Embryonic facial prominence (tissue), 1 donor: ENCODE measurements at regions not wholly inside any gene's neighbourhood (a gene's known extent, or its start where the extent isn't known, plus 50 kb on each side); places are given as distances from the start of the nearest gene placed in this dataset.
A peak's percentile ranks its signal among the peaks of the same experiment; 100 is the strongest.
"Not testable (repeated sequence)": the region's sequence is repeated elsewhere in the genome, so short reads cannot be mapped to it uniquely, and the experiment has no call there.

Experiments used
- DNase-seq: peaks from one replicate; pipeline ENCODE4 v3.0.0-alpha.2; 2016; ENCODE audit errors: extremely low spot score

DNA sequence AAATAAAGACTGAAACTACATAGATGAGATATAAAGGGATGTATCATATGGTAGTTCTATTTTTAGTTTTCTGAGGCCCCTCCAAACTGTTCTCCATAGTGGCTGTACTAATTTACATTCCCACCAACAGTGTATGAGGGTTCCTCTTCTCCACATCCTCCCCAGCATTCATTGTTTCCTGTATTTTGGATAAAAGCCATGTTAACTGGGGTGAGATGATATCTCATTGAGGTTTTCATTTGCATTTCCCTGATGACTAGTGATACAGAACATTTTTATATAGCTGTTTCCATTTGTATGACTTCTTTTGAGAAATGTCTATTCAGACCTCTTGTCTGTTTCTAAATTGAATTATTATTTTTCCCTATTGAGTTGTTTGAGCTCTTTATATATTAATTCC lies 229.3 kb downstream of the RFPL4B start:
- no peak for DNase-seq

DNA sequence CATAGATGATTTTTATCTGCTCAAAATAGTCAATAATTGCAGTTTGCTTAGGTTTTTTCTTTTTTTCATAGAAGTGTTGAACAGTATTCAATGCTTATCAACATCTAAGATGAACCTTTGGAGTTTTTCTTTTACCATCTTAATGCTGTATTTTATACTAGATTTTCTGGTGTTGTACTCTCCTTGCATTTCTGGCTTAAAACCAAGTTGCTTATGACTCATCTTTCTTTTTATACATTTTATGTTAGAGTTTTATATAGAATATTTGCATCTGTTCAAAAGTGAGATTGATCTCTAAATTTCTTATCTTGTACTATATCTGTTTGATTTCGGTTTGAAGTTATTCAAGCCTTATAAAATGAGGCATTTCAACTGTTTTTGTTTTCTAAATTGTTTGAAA lies 232.5 kb downstream of the RFPL4B start:
- no peak for DNase-seq

DNA sequence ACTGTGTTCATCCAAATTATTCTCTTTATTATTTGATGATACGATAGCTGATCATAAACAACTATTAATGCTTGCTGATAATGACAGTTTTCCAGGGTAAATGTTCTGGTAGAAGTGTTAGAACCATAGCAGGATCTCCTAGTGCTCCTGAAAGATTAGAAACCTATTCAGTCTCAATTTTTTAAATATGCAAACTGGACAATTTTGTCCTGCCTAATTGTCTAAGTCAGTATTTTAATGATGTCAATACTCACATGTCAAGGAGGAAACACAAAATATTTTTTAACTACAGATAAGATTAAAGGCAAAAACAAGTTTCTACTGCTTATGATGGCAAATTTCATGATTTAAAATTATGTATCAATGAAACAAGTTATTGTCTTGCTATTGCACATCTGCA lies 233.9 kb downstream of the RFPL4B start:
- no peak for DNase-seq

DNA sequence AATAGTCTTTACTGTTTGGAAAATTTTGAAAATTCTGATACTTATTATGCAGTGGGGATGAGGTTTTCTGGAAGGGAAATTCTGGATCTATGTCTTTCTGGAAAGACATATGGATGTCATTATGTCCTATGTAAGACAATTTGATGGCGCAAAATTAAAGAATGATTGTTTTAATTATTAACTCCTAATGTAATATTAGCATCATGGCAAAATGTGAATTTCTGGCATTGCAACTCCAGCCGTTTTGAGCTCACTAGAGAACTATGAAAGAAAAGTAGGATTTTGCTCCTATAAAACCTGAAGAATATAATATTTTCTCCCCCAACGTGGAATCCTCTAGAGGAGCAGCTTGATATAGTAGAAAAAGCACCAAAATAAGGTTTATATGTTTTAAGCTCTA lies 243.2 kb downstream of the RFPL4B start:
- no peak for DNase-seq

DNA sequence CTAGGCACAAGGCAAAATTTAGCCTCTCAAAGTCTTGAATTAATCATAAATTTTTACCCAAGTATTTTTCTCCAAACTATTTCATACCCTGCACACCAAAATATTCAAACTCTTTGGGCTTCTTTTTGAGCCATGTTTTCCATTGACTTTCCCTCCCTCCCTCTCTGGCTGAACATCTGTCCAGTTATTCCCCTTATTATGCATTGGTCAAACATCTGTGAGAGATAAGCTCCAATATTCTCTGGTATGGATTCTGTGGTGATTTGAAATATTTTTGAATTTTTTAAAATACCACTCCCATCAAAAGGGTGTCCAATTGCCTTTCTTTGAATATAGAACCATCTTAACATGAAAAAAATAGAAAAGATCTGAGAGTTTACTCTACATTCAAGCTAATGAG lies 244.2 kb downstream of the RFPL4B start:
- DNase-seq = no peak

DNA sequence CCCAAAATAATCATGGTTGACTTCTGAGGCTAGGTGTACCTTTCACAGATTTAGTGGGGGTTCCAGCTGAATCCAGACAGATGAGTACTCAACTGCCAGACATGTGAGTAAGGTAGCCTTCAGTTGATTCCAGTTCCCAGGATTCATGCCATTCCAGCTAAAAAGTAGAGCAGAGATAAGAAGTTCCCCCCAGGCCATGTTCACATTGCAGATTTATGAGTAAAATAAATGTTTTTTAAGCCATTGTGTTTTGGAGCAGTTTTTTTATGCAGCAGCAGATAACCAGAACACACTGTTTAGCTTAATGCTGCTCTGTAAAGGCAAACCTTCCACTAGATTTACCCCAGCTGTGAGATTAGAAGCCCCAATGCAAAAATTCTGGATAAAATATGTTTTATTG lies 245.0 kb downstream of the RFPL4B start:
- no peak for DNase-seq

DNA sequence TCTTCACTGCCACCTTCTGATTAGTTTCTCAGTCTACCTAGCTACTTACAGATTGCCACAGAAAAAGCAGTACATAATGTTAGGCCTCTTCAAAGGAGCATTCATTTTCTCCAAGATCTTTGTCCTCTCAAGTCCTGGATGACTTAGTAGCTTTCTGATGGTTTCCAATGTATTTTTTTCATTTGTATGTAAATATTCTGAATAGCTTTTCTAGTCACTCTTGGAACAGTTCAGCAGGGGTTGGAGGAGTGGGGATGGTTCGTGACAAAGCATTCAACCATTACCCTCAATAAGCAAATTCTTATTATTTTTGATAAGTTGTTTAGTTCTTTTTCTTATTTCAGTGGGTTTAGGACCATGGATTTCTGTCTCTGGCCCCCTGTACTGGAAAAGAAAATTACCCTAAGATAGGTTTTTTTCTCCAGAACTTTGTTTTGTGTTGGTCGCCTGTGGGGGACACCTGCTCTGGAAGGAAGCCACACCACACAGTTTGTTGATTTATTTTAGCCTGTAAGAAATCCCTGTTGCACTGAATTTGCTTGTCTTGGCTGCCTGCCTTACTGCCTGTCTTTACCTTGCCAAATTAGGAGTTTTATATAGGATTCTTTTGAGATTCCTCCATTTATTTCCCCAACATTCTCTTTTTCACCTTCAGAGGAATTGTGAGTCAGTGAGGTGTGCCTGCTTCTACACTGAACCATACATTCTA lies 247.9 kb downstream of the RFPL4B start:
- DNase-seq = no peak

DNA sequence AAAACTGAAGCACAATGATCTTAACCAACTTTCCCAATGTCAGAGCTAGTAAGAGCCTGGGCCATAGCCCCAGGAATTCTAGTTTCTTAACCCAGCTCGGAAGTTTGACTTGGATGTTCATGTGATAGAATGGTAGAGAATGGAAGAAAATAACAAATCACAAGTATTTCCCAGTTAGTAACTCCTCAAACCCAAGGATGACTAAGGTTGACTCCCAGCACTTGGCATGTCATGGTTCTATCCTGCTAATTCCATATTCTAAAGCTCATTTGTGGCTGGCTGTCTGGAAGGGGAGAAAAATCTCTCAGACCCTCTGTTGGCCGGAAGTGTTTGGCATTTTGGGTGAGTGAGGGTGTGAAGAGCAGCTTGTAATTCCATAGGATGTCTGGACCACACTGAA lies 248.7 kb downstream of the RFPL4B start:
- DNase-seq = no peak

DNA sequence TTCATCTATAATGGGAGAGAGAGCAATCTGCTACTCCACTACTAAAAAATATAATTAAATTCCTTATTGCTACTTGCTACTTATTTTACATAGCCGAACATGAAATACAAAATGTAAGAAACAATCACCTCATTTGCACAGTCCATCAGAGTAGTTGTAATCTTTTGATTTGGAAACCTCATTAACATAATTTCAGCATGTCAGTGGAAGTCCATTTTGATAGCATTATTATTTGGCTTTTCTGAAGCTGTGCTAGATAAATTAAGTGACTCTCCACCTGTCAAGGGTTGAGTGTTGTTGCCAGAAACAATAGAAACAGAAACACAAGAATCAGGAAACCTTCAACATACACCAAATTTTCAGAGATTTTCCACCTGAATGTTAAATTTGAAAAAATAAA lies 250.0 kb downstream of the RFPL4B start:
- DNase-seq = no peak

DNA sequence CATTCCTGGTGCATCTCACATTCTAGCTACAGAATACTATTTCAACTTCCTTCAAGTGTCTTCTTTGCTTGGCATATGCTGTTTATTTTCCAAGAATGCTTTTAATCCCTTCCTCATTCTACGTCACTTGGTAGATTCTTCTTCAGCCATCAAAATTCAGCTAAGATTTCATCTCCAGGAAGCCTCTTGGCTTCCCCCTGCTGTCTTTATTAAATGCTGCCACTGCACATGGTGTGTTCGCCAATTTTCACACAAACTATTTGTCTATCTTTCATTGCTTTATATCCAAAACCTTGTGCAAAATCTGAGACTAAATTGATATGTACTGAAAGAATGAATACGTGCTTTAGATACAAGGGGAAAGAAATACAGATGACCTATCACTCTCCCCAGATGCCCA lies 253.0 kb downstream of the RFPL4B start:
- no peak for DNase-seq

DNA sequence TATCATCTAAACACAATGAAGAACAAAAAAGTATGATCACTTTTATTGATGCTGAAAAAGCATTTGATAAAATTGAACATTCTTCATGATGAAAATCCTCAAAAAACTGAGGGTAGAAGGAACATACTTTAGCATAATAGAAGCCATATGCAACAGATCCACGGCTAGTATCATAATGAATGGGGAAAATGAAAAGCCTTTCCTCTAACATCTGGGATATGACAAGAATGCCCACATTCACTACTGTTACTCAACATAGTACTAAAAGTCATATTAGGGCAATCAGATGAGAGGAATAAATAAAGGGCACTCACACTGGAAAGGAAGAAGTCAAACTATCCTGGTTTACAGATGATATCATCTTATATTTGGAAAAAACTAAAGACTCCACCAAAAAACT lies 256.6 kb downstream of the RFPL4B start:
- no peak for DNase-seq

DNA sequence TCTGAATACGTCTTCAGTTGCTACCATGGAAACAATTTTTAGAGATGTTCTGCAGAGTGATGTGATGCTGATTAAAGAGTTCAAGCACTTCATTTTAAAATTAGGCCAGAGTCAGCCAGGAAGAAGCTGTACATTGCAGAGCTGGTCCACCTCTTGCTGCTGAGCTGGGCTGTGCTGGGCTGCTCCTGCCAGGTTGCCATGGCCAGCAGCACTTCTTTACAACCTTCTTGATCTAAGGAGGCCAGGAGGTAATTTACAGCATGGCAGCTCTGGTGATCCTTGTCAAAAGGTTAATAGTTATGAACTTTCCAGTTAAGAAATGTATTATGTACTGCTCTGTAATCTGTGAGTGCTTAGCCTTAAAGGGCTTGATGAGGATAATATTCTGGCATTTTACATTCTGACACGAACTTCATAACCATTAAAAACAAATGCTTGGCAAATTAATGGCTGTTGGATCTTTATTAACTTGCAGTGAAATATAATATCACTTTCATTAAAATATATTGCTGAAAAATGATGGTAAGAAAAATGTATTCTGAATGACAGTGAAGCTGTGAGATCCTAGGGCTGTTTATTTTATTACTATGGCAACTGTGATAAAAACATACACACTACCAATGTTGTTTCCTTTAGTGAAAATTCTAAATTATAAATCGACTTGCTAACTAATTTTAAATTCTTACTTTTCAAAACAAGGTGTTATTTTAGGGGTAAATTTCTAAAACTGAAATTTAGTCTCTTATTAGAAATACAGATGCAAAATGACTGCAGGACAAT lies 259.7 kb downstream of the RFPL4B start:
- DNase-seq = no peak

DNA sequence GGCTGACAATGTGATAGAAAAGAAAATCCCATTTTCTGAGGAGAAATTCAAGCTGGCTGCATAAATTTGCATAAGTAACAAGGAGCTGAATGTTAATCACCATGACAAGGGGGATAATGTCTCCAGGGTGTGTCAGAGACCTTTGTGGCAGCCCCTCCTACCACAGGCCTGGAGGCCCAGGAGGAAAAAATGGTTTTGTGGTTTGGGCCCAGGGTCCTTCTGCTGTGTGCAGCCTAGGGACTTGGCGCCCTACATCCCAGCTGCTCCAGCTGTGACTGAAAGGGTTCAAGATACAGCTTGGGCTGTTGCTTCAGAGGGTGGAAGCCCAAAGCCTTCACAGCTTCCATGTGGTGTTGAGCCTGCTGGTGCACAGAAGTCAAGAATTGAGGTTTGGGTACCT lies 261.8 kb downstream of the RFPL4B start:
- not testable (repeated sequence) for DNase-seq

DNA sequence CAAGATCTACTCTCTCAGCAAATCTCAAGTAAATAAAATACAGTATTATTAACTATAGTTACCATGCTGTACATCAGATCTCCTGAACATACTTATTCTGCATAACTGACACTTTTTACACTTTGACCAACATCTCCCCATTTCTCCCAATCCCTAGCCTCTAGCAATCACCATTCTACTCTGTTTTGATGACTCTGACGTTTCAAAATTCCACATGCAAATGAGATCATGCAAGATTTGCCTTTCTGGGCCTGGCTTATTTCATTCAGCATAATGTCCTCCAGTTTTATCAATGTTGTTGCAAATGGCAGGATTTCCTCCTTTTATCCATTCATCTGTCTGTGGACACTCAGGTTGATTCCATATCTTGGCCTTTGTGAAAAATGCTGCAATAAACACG lies 266.3 kb downstream of the RFPL4B start:
- DNase-seq = no peak

DNA sequence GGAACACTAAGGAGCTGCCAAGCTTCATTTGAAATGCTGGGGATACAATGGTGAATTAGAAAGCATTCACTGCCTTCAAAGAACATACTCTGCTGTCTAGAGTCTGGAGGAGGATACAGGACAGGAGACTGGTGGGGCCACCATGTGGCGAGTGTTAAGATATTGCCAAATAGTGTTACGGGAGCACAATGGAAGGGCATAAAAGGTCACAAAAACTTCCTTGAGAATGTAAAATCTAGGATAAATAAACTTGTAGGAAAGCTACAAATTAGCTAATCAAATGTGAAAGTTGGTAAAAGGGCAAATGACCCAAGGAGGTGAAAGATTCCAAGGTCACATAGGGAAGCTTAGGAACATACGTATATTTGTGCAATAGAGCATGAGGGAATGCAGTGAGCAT lies 271.7 kb downstream of the RFPL4B start:
- no peak for DNase-seq

DNA sequence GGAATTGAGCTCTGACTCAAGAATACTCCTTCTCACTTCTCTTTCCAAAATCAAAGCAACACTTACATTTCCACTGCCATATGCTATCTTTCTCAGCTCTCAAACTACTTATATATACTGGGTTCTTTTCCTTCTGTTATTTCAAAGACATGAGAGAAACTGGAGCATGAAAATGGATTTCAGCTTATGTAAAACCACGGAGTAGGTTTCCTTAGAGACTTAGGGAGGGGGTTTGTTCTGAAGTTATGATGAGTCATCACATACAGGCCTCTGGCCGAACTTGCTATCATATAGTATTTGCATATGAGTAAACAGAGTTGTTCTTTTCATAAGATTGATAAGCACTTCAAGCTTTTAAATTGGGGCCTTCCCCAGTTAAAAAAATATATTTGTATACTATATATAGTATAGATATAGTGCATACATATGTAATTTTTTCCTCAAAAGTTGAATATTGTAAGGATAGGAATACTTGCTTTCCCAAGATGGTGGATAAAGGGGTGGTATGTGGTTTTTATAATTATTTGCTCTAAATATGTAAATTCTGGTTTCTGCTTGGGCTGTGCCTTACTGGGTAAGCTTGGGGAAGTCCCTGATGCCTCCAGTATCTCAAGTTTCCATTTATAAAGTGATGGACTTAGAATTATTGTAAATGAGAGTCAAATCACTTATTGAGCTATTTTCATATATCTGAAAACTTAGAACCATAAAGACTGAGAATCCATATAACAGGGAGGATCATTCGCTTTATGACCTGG lies 273.9 kb downstream of the RFPL4B start:
- DNase-seq = no peak

DNA sequence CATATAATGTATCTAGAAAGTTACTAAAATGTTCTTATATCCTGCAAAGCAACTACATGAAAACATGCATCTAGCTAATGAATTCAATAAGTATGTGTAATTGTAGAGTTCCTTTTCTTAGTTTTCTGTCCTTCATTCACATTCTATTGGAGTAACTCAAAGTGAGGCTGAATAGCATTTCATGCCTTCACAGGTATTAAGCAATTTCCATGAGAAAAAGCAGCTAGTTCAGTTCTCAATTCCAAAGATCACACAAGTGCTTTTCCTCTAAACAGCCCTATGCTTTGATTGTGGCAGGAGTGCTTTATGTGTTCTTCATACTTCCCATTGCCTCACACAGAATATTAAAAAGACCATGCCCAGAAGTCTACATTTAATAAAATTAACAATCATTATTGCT lies 274.9 kb downstream of the RFPL4B start:
- DNase-seq = no peak

DNA sequence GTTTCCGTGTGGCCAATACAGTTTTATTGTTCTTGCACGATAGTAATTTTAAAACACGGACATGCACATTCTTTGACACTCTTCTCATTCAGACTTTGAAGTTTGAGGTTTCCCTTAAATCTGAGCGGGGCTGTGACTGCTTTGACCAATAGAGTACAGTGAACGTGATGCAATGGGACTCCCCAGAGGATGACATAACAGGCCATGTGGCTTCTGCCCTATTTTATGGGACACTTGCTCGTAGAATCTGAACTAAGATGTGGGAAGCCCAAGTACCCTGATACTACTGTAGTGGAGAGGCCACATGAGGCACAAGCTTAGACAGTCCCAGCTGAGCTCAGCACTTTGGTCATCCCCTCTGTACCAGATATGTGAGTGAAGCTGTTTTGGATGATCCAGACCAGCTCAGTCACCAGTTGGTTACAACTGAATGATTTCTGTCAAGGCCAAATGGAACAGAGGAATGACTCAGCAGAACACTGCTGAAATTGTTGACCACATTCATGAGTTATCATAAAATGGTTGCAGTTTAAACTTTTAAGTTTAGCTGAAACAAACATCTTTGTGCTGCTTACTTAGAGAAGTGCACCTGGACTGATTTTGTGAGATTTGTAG lies 279.4 kb downstream of the RFPL4B start:
- no peak for DNase-seq

DNA sequence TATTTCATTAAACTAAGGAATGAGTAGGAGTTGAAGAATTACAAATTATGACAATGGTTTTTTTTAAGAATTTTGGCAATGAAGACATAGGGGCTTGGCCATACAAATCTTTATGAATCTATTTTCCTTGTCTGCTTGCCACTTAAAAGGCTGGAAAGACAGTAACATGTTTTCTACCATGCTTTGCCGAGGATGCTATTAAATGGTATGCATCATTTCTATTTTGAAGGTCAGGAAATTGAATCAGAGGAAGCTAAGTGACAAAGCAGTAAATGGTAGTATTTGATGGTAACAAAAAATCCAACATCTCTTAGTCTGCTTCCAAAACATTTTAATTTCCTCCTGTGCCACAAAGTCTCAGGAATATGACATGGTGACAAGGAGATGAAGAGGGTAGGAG lies 287.2 kb downstream of the RFPL4B start:
- DNase-seq = no peak

DNA sequence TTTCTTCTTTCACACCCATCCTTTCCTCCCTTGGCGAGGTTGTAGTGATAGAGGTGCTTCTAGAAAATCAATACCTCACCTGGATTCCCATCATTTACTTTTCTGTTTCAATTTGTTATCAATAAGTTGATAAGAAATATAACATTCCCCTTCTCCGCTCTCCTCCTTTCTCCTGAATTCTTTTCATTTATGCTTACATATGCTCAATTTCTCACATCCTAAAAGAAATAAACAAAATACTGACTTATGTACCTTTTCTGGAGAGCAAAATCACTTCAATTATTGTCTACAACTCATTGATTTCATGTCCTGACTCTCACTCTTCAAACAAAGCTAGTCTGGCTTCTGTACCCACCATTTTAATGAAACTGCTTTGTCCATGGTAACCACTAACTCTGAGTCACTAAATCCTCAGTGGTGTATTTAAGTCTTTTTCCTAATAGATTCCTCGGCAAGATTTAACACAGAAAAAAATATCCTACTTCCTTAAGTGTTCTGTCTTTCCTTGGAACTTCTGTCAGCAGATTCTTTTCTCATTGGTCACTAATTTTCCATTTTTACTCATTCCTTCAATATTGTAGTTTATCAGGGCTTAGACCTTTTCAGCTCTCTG lies 289.6 kb downstream of the RFPL4B start:
- DNase-seq = no peak

DNA sequence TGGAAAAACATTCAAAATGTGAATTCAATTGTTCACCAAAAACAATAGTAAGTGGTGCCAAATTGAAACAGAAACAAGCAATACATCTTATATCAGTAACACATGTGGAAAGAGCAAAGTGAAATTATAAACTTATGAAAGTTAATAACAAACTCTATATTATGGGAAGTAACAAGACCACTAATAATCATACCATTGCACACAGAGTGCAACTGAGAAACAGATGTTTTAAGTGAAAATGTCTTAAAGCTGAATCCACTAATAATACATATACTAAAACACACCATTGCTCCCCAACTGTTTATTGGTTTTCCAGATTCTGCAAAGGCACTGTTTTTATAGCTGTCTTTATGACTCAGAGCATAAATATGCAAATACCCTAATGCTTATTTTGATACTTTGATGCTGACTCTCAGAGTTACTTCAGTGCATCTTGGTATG lies 292.3 kb downstream of the RFPL4B start:
- DNase-seq = peak; percentile 65

DNA sequence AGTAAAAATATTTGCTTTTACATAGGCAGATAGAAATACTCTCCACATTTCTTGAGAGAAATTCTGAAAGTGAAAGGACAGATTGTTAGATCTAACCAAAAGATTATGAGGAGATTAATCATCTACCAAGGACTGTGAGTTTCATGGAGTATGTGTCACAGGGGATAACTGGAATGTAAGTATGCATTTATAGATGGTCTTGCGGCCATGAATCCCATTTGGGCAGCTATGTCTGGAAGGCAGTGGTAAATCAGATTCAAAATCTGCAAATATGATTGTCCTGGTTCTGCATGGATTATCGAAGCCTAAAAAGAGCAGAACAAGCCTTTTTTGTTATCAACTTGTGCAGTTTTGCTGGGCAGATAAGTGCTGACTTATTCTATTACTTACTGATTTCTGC lies 293.8 kb downstream of the RFPL4B start:
- DNase-seq = no peak
